Ramos (cell line): ENCODE measurements at regions not wholly inside any gene's neighbourhood (a gene's known extent, or its start where the extent isn't known, plus 50 kb on each side); places are given as distances from the start of the nearest gene placed in this dataset.
"Not testable (repeated sequence)": the region's sequence is repeated elsewhere in the genome, so short reads cannot be mapped to it uniquely, and the experiment has no call there.

ENCODE experiments used
- in situ Hi-C: fragments of 300-500 bp; cut with MboI; formaldehyde crosslinking; loops from one replicate; pipeline ENCODE4 v1.14.3; 2022; ENCODE audit warnings: low sequenced_read_pairs; ENCODE audit not compliant: unreplicated experiment

DNA sequence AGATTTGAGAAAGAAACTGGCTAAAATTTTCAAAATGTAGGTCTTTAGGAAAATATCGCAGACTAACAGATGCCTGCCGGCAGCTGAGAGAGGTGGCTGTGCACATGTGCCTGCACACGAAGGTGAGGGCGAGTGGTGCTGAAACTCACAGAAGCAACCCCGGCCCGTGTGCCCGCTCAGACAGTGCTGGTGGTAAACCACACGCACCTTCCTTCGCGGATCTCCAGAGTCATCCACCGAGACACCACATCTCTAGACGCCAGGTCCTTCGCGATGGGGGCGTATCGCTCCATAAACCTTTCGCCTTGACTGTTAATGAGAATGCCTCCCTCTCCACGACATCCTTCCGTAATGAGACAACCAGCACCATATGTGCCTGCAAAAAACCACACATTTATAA is 68.5 kb upstream of the TNK2 start:
- in situ Hi-C loops: not testable (repeated sequence)

DNA sequence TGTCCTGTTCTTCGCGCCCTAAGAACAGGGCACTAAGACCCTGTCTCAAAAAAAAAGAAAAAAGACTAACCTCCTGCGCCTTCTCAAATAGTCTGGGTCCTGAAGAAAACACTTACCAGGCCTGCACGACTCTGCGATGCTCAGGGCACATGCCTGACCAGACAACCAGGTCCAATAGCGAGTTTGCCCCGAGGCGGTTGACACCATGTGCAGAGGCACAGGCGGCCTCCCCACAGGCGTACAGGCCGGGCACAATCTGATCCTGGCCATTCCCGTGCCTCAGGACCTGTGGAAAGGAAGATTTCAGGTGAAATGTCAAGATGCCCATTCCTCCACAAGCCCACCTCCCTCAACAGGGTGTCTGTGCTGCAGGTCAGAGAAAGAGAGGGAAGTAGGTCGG is 65.9 kb upstream of the TNK2 start:
- in situ Hi-C loops: loop anchor here (5.0 kb wide), 1 partner anchor 277 kb away; no protein-coding TSS in a partner anchor

DNA sequence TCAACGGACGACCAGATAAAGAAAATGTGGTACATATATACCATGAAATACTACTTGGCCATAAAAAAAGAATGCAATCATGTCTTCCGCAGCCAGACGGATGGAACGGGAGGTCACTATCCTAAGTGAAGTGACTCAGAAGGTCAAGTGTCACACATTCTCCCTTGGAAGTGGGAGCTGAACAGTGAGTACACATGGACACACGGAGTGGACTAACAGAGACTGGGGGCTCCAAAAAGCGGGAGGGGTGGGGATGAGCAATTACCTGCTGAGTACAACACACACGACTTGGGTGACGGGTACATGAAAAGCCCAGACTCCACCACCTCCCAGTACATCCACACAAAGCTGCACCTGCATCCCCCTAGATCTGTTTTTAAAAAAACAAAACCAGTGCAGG is 62.5 kb upstream of the TNK2 start:
- in situ Hi-C loops: loop anchor here (5.0 kb wide), 1 partner anchor 274 kb away; no protein-coding TSS in a partner anchor

DNA sequence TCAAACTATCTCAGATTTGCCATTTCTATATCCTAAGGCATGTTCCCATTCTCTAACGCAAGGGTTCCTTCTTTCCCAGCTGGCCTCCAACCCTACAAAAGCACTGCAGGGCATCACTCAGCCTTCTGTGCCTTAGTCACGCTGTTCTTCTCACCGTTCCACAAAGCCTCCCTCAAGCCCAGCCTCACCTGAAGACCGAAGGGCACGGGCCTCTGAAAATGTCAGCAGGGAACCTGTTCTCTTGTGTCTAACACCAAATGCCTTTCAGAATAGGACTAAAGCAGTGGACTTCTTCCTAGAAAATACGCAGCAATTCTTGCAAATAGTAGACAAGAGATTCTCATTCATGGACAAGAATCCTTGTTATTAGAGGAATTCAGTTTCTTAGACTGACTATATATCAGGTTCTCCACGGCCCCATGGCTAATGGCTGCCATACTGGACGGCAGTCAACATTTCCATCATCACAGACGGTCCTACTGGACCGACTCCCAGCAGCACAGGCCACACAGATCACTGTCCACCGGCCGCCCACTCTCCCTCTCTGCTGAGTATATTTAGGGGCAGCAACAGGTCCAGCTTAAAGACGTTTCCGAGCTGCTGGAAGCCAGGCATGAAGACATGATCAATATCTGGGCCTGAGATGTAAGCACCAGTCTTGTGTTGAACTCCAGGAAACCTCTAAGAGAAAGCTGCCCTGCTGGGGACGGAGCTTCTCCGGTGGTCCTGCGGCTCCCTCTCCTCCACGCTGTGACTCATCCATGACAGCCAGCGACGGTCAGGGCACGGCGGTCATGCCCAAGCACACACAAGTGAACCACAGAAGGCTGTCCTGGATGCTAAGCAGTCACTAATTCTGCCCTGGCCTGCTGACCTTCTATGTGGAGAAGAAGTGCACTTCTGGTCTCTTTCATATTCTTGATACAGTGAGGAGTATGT is 61.8 kb upstream of the TNK2 start:
- in situ Hi-C loops: loop anchor here (5.0 kb wide), 1 partner anchor 273 kb away; no protein-coding TSS in a partner anchor

DNA sequence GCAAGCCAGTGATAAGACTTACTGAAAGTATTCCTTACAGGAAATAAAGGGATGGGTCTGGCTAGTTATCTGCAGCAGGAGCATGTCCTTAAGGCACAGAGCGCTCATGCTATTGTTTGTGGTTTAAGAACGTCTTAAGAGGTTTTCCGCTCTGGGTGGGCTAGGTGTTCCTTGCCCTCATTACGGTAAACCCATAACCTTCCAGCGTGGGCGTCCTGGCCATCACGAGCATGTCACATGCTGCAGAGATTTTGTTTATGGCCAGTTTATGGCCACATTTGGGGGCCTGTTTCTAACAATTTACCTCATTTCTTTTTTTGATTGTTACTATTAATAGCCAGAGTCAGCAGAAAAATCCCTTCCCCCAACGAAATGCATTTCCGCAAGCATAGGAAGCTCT is 61.0 kb upstream of the TNK2 start:
- in situ Hi-C loops: not testable (repeated sequence)

DNA sequence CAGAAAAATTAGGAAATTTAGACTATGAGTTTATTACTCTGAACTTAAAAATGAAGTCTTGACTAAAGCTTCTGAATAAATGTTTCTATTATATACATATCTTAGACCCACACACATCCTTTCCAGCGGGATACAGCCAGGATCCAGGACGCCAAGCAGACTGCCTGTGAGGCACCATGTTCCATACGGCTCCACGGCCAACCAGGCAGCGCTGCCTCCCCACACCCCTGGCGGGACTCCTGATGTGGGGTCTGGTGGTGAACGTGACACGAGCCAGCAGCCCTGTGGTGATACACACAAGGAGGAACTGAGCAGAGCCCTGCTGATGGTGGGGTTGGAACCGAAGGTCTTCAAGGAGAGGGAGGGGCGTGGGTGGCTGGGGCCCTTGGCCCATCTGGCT is 59.8 kb upstream of the TNK2 start:
- in situ Hi-C loops: not testable (repeated sequence)

DNA sequence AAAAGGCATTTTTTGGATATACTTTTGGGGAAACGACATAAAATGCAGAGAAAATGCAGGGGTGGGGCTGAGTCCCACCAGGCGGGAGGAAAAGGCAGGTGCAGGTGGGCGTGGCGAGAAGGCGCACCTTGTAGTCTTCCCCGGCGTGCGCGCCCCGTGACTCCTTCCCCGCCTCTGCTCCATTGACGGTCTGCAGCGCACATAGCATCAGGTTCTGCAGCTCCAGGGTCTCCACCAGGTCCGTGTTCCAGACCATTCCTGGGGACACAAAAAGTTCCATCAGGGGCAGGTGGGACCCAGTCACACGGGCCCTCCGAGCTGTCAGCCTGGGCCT is 59.0 kb upstream of the TNK2 start:
- in situ Hi-C loops: not testable (repeated sequence)

DNA sequence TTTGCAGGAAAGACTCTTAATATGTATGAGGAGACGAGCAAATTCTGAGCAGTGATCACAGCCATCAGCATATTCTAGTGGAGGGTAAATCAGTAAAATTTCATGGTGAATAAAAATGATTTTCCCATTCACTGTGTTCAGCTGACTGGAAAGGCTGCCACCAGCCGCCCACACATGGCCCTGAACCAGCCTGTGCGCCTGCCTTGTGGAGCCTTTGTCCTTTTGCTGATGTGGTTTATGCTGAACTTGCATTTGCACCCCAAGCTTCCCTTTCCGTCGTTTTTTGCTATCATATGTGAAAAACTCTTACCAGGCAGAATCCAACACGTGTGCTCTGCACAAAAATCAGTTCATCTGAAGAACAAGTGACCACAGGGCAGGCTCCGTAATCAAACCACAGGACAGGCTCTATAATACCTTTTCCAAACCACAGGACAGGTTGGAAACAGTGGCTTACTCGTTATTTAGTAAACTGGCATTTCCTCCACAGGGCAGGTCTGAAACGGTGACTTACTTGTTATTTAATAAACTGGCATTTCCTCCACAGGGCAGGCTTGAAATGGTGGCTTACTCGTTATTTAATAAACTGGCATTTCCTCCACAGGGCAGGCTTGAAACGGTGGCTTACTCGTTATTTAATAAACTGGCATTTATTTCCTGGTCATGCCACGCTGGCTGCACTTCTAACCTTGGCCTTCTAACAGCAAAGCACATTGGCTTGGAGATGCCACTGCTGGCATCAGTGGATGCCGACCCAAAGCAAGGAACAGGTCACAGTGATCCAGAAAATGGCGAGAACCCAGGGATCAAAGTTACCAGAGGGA is 58.4 kb upstream of the TNK2 start:
- in situ Hi-C loops: not testable (repeated sequence)

DNA sequence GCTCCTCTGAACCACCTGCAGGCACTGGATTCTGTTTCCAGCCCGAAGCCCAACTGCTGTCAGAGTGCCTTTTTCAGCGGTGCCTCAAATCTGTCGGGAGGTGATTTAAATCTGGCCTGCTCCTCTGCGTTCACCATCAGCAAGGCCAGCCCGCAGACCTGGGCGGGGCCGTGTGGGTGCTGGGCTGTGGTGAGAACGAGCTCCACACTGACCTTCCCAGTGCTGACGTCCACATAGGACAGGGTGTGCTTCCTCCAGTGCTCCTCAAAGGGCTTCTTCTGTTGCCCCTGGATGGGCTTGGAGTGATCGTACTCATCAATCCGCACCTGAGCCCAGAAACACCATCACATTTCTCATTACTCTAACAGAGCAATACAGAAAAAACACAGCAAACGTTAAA is 56.9 kb upstream of the TNK2 start:
- in situ Hi-C loops: not testable (repeated sequence)

DNA sequence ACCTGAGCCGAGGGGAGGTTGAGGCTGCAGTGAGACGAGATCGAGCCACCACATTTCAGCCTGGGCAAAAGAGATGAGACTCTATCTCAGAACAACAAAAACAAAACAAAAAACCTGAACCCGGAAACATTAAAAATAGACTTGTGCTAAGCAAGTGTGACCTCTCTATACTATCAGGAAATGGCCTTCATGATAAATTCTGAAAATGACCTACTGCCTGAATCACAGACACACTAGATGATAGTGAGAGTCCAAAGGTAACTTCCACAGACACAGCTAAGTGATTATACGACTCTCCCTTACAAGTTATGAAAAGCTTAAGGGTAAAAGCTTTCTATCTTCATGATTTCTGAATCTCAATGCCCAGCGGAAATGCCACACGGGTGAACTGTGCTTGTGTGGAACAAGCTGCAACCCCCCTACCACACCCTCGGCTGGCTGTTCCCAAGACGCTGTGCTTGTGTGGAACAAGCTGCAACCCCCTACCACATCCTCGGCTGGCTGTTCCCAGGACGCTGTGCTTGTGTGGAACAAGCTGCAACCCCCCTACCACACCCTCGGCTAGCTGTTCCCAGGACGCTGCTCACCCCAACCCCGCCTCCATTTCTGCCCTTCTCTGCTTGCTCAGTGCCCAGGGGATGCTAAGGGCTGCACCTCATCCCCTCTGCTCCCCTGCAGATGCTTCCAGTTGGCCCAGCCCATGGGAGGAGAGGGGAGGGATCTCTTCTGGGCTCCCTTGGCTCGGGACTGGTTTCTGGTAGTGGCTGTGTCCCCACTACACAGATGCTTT is 56.2 kb upstream of the TNK2 start:
- in situ Hi-C loops: not testable (repeated sequence)

DNA sequence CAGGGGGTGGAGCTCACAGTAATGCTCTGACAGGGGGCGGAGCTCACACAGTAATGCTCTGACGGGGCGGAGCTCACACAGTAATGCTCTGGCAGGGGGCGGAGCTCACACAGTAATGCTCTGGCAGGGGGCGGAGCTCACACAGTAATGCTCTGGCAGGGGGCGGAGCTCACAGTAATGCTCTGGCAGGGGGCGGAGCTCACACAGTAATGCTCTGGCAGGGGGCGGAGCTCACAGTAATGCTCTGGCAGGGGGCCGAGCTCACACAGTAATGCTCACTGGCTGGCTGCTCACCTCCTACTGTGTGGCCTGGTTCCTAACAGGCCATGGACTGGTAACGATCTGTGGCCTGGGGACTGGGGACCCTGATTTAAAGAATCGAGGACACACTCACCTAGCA is 53.9 kb upstream of the TNK2 start:
- in situ Hi-C loops: not testable (repeated sequence)

DNA sequence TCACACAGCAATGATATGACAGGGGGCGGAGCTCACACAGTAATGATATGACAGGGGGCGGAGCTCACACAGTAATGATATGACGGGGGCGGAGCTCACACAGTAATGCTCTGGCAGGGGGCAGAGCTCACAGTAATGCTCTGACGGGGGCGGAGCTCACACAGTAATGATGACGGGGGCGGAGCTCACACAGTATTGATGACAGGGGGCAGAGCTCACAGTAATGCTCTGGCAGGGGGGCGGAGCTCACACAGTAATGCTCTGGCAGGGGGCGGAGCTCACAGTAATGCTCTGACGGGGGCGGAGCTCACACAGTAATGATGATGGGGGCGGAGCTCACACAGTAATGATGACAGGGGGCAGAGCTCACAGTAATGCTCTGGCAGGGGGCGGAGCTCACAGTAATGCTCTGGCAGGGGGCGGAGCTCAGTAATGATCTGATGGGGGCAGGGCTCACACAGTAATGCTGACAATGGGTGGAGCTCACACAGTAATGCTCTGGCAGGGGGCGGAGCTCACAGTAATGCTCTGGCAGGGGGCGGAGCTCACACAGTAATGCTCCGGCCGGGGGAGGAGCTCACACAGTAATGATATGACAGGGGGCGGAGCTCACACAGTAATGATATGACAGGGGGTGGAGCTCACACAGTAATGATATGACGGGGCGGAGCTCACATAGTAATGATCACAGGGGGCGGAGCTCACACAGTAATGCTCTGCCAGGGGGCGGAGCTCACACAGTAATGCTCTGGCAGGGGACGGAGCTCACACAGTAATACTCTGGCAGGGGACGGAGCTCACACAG is 52.8 kb upstream of the TNK2 start:
- in situ Hi-C loops: not testable (repeated sequence)

DNA sequence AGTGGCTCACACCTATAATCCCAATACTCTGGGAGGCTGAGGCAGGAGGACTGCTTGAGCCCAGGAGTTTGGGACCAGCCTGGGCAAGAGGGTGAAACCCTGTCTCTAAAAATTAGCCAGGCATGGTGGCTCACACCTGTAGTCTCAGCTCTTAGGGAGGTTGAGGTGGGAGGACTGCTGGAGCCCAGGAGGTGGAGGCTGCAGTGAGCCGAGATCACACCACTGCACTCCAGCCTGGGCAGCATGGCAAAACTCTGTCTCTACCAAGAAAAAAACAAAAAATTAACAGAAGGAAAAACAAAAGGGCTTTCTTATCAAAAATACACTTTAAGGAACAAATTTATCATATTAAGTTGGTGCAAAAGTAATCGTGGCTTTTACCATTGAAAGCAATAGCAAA is 51.8 kb upstream of the TNK2 start:
- in situ Hi-C loops: not testable (repeated sequence)

DNA sequence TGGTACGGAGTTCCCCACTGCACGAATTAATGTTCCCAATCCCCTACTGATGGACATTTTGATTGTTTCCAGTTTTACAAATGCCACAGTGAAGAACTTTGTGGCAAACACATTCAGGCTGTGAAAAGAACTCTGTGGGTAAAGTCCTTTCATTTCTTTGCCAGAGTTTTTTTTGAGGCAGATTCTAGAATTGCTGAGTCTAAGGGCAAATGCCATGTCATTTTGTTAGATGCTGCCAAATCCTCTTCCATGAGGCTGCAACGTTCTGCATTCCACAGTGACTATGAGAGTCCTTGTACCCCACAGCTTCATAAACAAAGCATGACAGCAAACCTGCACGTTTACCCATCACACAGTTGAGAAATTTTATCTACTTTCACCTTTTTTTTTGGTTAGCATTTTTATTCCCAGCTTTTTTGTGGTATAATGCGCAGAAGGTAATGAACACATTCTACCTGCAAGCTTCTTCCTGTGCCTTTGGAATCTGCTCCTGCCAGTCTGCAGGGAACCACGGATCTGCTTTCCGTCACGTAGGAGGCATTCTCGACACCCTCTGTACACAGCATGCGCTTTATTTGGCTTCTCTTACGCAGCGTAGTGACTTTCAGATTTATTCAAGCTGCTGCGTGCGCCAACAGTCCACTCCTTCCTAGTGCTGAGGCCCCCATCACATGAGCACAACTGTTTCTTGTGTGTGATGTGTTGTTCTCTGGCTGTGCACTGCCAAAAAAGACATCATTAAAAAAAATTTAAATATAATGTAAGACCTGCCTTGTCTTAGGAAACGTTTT is 51.2 kb upstream of the TNK2 start:
- in situ Hi-C loops: not testable (repeated sequence)

DNA sequence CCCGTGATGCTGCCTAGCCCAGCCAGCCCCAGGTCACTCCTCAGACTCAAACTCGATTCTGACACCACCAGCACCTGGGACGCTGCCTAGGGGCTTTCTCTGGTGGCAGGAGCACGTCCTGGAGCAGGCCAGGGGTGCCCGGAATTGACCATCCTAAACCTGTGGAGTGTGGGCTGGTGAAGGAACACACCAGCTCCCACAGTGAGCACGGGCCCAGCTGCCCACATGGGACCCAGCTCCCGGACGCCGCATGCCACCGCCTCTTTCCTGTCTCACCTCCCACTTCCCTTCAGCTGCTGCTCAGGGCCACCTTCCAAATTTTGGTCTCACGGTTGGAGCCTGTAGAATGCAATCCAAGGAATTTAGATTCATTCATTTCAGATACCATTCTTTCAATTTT is 50.4 kb upstream of the TNK2 start:
- in situ Hi-C loops: not testable (repeated sequence)
